GM20000 (cell line): ENCODE measurements at regions not wholly inside any gene's neighbourhood (a gene's known extent, or its start where the extent isn't known, plus 50 kb on each side); places are given as distances from the start of the nearest gene placed in this dataset.

Experiments
- DNase-seq: peaks from one replicate; pipeline ENCODE4 v3.0.0; 2012; ENCODE audit warnings: low spot score
- CTCF ChIP-seq: IDR thresholded peaks from 2 replicates; pipeline ENCODE4 v1.5.1; 2012; ENCODE audit warnings: mild to moderate bottlenecking, control low read depth; ENCODE audit errors: extremely low read depth, missing control alignments

- DNase-seq = no peak
- TF ChIP-seq CTCF = no peak
Observed at GRCh38 chr4:126812076-126812475, 820.7 kb upstream of the INTU start.

- TF ChIP-seq CTCF = no peak
- no peak for DNase-seq
Observed at GRCh38 chr4:126820631-126821030, 812.1 kb upstream of the INTU start.

DNA sequence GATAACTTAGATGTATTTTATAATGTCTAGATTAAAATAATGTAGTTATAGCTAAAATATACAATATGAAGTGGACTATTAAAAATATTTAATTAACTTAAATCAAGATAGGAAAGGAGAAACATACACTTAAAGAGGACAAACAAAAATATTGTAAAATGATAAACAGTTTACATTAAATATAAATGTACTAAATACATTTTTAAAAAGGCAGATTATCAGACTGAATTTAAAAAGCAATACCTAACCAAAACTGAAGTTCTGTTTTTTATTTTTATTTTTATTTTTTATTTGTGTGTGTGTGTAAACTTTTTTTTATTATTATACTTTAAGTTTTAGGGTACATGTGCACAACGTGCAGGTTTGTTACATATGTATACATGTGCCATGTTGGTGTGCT is 811.6 kb upstream of the INTU start:
- TF ChIP-seq CTCF = no peak
- no peak for DNase-seq

DNA sequence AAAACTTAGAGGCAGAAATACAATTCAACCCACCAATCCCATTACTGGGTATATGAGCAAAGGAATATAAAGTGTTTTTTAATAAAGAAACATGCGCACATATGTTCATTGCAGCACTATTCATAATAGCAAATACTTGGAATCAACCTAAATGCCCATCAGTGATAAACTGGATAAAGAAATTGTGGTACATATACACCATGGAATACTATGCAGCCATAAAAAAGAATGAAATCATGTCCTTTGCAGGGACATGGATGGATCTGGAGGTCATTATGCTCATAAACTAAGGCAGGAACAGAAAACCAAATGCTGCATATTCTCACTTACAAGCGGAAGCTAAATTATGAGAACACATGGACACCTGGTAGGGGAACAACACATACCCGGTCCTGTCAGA is 807.7 kb upstream of the INTU start:
- no peak for DNase-seq
- TF ChIP-seq CTCF = no peak

DNA sequence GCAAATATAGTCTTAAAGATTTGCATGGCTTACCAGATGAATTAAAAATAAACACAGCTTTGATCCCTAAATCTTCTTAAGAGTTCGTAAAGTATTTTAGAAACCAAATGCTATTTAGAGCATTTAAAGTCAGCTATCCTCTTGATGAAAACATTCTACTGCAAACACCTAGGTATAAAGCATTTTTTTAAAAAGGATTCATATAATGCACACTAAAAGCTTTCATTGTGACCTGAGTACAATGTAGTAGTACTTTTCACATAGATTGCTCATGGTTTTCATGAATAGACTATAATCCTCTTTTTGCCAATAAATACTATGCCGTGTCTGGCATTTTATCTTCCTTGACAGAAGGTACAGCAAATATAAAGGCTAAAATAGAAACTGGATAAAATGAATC is 805.1 kb upstream of the INTU start:
- TF ChIP-seq CTCF = no peak
- no peak for DNase-seq

DNA sequence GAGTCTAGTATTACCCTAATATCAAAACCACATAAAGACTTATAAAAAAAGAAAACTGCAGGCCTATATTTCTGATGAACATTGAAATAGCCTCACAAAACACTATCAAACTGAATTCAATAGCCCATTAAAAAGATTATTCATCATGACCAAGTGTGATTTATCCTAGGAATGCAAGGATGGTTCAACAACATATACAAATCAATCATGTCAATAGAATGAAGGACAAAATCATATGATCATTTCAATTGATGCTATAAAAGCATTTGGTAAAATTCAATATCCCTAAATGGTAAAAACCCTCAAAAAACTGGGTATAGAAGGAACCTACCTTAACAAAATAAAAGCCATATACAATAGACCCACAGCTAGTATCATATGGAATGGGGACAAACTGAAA is 797.9 kb upstream of the INTU start:
- no peak for DNase-seq
- TF ChIP-seq CTCF = no peak

GRCh38 chr4:126838941-126839679 is 793.6 kb upstream of the INTU start:
- no peak for DNase-seq
- no peak for TF ChIP-seq CTCF
